ENCODE measurements at regions not wholly inside any gene's neighbourhood (a gene's known extent, or its start where the extent isn't known, plus 50 kb on each side); places are given as distances from the start of the nearest gene placed in this dataset.

GRCh38 chr3:124635169-124635539 lies 95.1 kb upstream of the UMPS start:
- no peak for TF ChIP-seq CTCF (IDR thresholded peaks at IDR 0.05; ENCODE audit: insufficient read depth, low read length, poor library complexity, severe bottlenecking)
- TF ChIP-seq EZH2phosphoT487 (conservative IDR thresholded peaks at IDR 0.05; ENCODE audit: low read length), result no peak

Measured in SU-DHL-6 (cell line).